CD4-positive, CD25-positive, alpha-beta regulatory T cell (primary cell): ENCODE measurements at regions not wholly inside any gene's neighbourhood (a gene's known extent, or its start where the extent isn't known, plus 50 kb on each side); places are given as distances from the start of the nearest gene placed in this dataset.
"Not testable (repeated sequence)": the region's sequence is repeated elsewhere in the genome, so short reads cannot be mapped to it uniquely, and the experiment has no call there.

Source experiments
- ATAC-seq, 2 donors: fragments of 150-1000 bp; cut with Tn5 transposase; one replicate each; pipeline ENCODE4 v1.10.0; 2021; ENCODE audit warnings: low read depth in 2 of 2, moderate number of reproducible peaks in 2 of 2, moderate library complexity in 1 of 2
- DNase-seq, 3 donors: peaks; one replicate each; pipeline versions ENCODE4 v3.0.0 to v3.0.0-alpha.2; 2012 to 2022; ENCODE audit warnings: mixed read lengths in 1 of 3
- H3K27ac ChIP-seq: one replicate; pipeline ENCODE4 v1.7.0; 2013; ENCODE audit warnings: mild to moderate bottlenecking, low read length; ENCODE audit not compliant: insufficient read depth, poor library complexity, severe bottlenecking
- H3K27me3 ChIP-seq: one replicate; pipeline ENCODE4 v1.7.0; 2013; ENCODE audit warnings: low read length; ENCODE audit not compliant: control insufficient read depth, insufficient read depth
- H3K36me3 ChIP-seq: one replicate; pipeline ENCODE4 v1.7.0; 2013; ENCODE audit warnings: mild to moderate bottlenecking, low read length, moderate library complexity; ENCODE audit not compliant: control insufficient read depth, insufficient read depth
- H3K4me1 ChIP-seq: 2 replicates; pipeline ENCODE4 v1.7.0; 2013; ENCODE audit warnings: mild to moderate bottlenecking, low read length; ENCODE audit not compliant: insufficient read depth, control insufficient read depth, poor library complexity, severe bottlenecking
- H3K4me3 ChIP-seq: one replicate; pipeline ENCODE4 v1.7.0; 2013; ENCODE audit warnings: low read depth, mild to moderate bottlenecking, low read length, moderate library complexity
- H3K9me3 ChIP-seq, 2 experiments: 1 replicate in 1 of 2; 2 replicates in 1 of 2; pipeline ENCODE4 v1.7.0; 2013; ENCODE audit warnings: low read length in 2 of 2, mild to moderate bottlenecking in 1 of 2, moderate library complexity in 1 of 2; ENCODE audit not compliant: control insufficient read depth in 2 of 2
- H3K27ac Mint-ChIP-seq, 3 donors: one replicate each; pipeline ENCODE4 v1.8.0; 2020 to 2022; ENCODE audit warnings: mild to moderate bottlenecking in 3 of 3, mixed read lengths in 3 of 3, moderate library complexity in 2 of 3
- H3K27me3 Mint-ChIP-seq: one replicate; pipeline ENCODE4 v1.8.0; 2022; ENCODE audit warnings: mild to moderate bottlenecking, mixed read lengths
- H3K36me3 Mint-ChIP-seq: one replicate; pipeline ENCODE4 v1.8.0; 2020; ENCODE audit warnings: mixed read lengths
- H3K4me1 Mint-ChIP-seq, 4 donors: one replicate each; pipeline ENCODE4 v1.8.0; 2020 to 2022; ENCODE audit warnings: mixed read lengths in 4 of 4, mild to moderate bottlenecking in 1 of 4
- H3K4me3 Mint-ChIP-seq, 4 donors: one replicate each; pipeline ENCODE4 v1.8.0; 2020 to 2022; ENCODE audit warnings: mild to moderate bottlenecking in 4 of 4, mixed read lengths in 4 of 4, moderate library complexity in 3 of 4
- H3K9me3 Mint-ChIP-seq, 7 donors: one replicate each; pipeline ENCODE4 v1.8.0; 2020 to 2022; ENCODE audit warnings: mixed read lengths in 7 of 7, mild to moderate bottlenecking in 3 of 7, moderate library complexity in 2 of 7

- peaks cover 2% of the 10 kb centered on the region for H3K27me3 ChIP-seq
- Mint-ChIP-seq H3K9me3 (peaks cover 0 to 13% (median 6%) of the 10 kb centered on the region in 7 donors), H3K36me3 (peaks cover 4% of the 10 kb centered on the region), H3K27ac (no peak overlapping the region), H3K27me3 (peaks cover 71% of the 10 kb centered on the region), H3K4me3 (no peak overlapping the region), H3K4me1 (no peaks in the 10 kb centered on the region)
- no peak overlapping the region for H3K27ac ChIP-seq
- no peak overlapping the region for H3K4me3 ChIP-seq
- ATAC-seq (no peak), DNase-seq (no peak)
- H3K4me1 ChIP-seq: no peaks in the 10 kb centered on the region
- peaks cover 0 to 1% of the 10 kb centered on the region in 2 experiments for H3K9me3 ChIP-seq
- no peaks in the 10 kb centered on the region for H3K36me3 ChIP-seq
Measured at GRCh38 chr1:143652744-143653428, 318.9 kb downstream of the FAM72C start.

GRCh38 chr1:143652187-143652586 is 319.6 kb downstream of the FAM72C start:
- Histone ChIP-seq H3K4me1 (no peaks in the 10 kb centered on the region), H3K9me3 (peaks cover 0 to 1% of the 10 kb centered on the region in 2 experiments), H3K27me3 (peaks cover 2% of the 10 kb centered on the region), H3K36me3 (no peaks in the 10 kb centered on the region), H3K27ac (no peak overlapping the region), H3K4me3 (no peak overlapping the region)
- H3K36me3 Mint-ChIP-seq: peaks cover 4% of the 10 kb centered on the region
- no peak overlapping the region for H3K27ac Mint-ChIP-seq
- ATAC-seq (no peak), DNase-seq (no peak)
- no peak overlapping the region for H3K4me3 Mint-ChIP-seq
- no peaks in the 10 kb centered on the region for H3K4me1 Mint-ChIP-seq
- peaks cover 0 to 12% (median 3%) of the 10 kb centered on the region in 7 donors for H3K9me3 Mint-ChIP-seq
- peaks cover 66% of the 10 kb centered on the region for H3K27me3 Mint-ChIP-seq

- H3K27me3 ChIP-seq: peaks cover 4% of the 10 kb centered on the region
- DNase-seq: no peak
- ATAC-seq: no peak
- peaks cover 0 to 11% (median 3%) of the 10 kb centered on the region in 7 donors for H3K9me3 Mint-ChIP-seq
- H3K27ac Mint-ChIP-seq: no peak overlapping the region
- H3K36me3 Mint-ChIP-seq: peaks cover 4% of the 10 kb centered on the region
- H3K4me3 Mint-ChIP-seq: no peak overlapping the region
- H3K27ac ChIP-seq: no peak overlapping the region
- H3K9me3 ChIP-seq: peaks cover 0 to 1% of the 10 kb centered on the region in 2 experiments
- H3K36me3 ChIP-seq: no peaks in the 10 kb centered on the region
- peaks cover 65% of the 10 kb centered on the region for H3K27me3 Mint-ChIP-seq
- no peaks in the 10 kb centered on the region for H3K4me1 ChIP-seq
- H3K4me1 Mint-ChIP-seq: no peaks in the 10 kb centered on the region
- no peak overlapping the region for H3K4me3 ChIP-seq
Measured at GRCh38 chr1:143651350-143651992, 320.3 kb downstream of the FAM72C start.

GRCh38 chr1:143644035-143644434 is 327.8 kb downstream of the FAM72C start:
- H3K9me3 Mint-ChIP-seq, DNase-seq, H3K4me3 Mint-ChIP-seq, H3K9me3 ChIP-seq, H3K36me3 ChIP-seq, H3K4me1 Mint-ChIP-seq, H3K36me3 Mint-ChIP-seq, H3K27ac ChIP-seq, H3K27ac Mint-ChIP-seq, H3K27me3 ChIP-seq, ATAC-seq, H3K4me3 ChIP-seq, H3K4me1 ChIP-seq: not testable (repeated sequence)
- peaks cover 31% of the 10 kb centered on the region for H3K27me3 Mint-ChIP-seq

GRCh38 chr1:143643148-143643885 is 328.5 kb downstream of the FAM72C start:
- no peaks in the 10 kb centered on the region for H3K9me3 ChIP-seq
- no peak overlapping the region for H3K27ac ChIP-seq
- H3K4me3 Mint-ChIP-seq: no peak overlapping the region
- no peak overlapping the region for H3K4me3 ChIP-seq
- H3K4me1 Mint-ChIP-seq: no peaks in the 10 kb centered on the region
- H3K4me1 ChIP-seq: no peaks in the 10 kb centered on the region
- no peak for DNase-seq
- no peaks in the 10 kb centered on the region for H3K36me3 ChIP-seq
- peaks cover 27% of the 10 kb centered on the region for H3K27me3 Mint-ChIP-seq
- H3K9me3 Mint-ChIP-seq: peaks cover 0 to 3% (median 1%) of the 10 kb centered on the region in 7 donors
- no peaks in the 10 kb centered on the region for H3K36me3 Mint-ChIP-seq
- ATAC-seq: no peak
- no peak overlapping the region for H3K27ac Mint-ChIP-seq
- H3K27me3 ChIP-seq: peaks cover 2% of the 10 kb centered on the region

GRCh38 chr1:143625886-143626285 is 345.9 kb downstream of the FAM72C start:
- H3K4me3 ChIP-seq: no peak overlapping the region
- no peaks in the 10 kb centered on the region for H3K9me3 ChIP-seq
- H3K27me3 Mint-ChIP-seq: peaks cover 16% of the 10 kb centered on the region
- H3K27ac Mint-ChIP-seq: no peak overlapping the region
- no peak for ATAC-seq
- DNase-seq: no peak
- H3K9me3 Mint-ChIP-seq: no peaks in the 10 kb centered on the region
- peaks cover 2% of the 10 kb centered on the region for H3K27me3 ChIP-seq
- no peak overlapping the region for H3K27ac ChIP-seq
- no peaks in the 10 kb centered on the region for H3K36me3 ChIP-seq
- H3K4me1 ChIP-seq: no peaks in the 10 kb centered on the region
- no peaks in the 10 kb centered on the region for H3K36me3 Mint-ChIP-seq
- H3K4me1 Mint-ChIP-seq: no peaks in the 10 kb centered on the region
- H3K4me3 Mint-ChIP-seq: no peak overlapping the region

GRCh38 chr1:143619851-143620250 is 351.9 kb downstream of the FAM72C start:
- H3K27ac ChIP-seq: no peak overlapping the region
- H3K36me3 ChIP-seq: no peaks in the 10 kb centered on the region
- no peaks in the 10 kb centered on the region for H3K9me3 ChIP-seq
- Mint-ChIP-seq H3K9me3 (no peaks in the 10 kb centered on the region), H3K27ac (no peak overlapping the region), H3K36me3 (no peaks in the 10 kb centered on the region), H3K4me1 (no peaks in the 10 kb centered on the region), H3K4me3 (no peak overlapping the region), H3K27me3 (peaks cover under 1% of the 10 kb centered on the region)
- H3K4me3 ChIP-seq: no peak overlapping the region
- H3K4me1 ChIP-seq: no peaks in the 10 kb centered on the region
- no peak for DNase-seq
- no peak for ATAC-seq
- no peaks in the 10 kb centered on the region for H3K27me3 ChIP-seq
